NCI-H2196 treated with DMSO at 0.1 percent for 48 hours (cell line): ENCODE measurements at regions not wholly inside any gene's neighbourhood (a gene's known extent, or its start where the extent isn't known, plus 50 kb on each side); places are given as distances from the start of the nearest gene placed in this dataset.

Experiments used
- DNase-seq: peaks from one replicate; lab custom pipeline; 2025; ENCODE audit not compliant: unreplicated experiment; lab: John Stamatoyannopoulos, UW

DNA sequence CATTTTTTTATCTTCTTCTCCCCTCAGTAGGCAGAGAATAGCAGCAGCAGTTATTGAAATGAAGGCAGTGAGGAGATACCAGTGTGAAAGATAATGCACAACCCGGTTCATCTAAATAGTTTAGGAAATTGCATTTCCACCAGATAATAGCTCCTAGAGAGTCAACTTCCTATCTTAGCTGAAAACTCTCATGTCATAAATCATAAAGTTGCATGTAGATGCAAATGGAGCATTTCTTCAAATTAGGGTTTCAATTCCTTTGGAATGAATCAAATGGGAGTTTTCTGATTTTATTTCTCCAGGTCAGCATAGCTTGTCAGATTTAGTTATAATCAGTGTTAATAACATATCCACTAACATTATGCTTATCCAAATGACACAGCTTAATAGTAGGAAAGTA, 335.3 kb downstream of the CNTNAP4 start:
- DNase-seq, result no peak

DNA sequence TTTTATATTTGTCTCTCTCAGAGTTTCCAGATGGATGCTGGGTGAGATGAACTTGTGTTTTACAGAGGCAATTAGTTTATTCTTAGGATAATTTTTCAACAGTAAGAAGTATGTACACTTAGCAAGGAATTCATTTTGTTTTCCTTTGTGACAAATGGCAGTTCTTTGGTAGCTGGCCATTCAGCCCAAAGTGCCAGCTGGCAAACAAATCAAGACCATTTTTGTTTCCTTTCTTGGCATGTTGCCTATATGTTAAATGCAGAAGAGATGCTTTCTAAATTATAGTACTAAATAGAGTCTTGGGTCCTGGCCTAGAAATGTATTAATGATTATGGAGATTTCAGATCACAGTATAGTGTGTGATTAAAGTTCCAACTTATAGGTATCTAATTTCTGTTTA, 337.1 kb downstream of the CNTNAP4 start:
- no peak for DNase-seq

GRCh38 chr16:76622876-76623275, 345.7 kb downstream of the CNTNAP4 start:
- no peak for DNase-seq

- no peak for DNase-seq
Measured at GRCh38 chr16:76634847-76635697, 357.9 kb downstream of the CNTNAP4 start.

GRCh38 chr16:76639685-76640289, 362.6 kb downstream of the CNTNAP4 start:
- DNase-seq, result no peak

GRCh38 chr16:76650582-76650981, 373.4 kb downstream of the CNTNAP4 start:
- no peak for DNase-seq

DNA sequence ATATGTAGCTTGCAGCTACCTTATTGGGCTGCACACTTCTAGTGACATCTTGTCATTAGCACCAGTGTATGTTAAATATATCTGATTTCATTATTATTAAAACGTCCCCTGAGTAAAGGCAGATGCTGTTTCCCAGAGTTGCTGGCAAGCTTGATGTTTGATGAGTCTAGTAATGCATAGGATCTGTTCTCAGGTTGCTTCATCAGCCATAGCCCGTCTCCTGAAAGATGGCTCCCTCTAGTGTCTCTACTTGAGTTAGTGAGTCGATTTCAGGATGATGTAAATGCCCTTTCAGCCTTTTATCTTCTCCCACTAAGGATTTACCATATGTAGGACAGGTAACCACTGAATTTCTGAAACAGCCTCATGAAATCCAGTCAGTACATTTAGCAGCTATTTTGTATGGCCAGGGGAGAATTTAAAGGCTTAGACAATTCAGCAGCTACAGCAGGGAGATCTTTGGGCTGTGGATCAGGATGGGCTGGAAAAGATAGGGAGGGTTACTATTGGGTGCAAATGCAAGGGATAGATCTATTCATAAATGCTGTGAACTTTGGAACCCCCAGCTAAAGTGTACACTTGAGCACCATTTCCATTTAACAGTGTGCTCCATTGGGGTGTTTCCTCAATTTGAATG, 376.3 kb downstream of the CNTNAP4 start:
- peak; percentile 1 for DNase-seq

DNA sequence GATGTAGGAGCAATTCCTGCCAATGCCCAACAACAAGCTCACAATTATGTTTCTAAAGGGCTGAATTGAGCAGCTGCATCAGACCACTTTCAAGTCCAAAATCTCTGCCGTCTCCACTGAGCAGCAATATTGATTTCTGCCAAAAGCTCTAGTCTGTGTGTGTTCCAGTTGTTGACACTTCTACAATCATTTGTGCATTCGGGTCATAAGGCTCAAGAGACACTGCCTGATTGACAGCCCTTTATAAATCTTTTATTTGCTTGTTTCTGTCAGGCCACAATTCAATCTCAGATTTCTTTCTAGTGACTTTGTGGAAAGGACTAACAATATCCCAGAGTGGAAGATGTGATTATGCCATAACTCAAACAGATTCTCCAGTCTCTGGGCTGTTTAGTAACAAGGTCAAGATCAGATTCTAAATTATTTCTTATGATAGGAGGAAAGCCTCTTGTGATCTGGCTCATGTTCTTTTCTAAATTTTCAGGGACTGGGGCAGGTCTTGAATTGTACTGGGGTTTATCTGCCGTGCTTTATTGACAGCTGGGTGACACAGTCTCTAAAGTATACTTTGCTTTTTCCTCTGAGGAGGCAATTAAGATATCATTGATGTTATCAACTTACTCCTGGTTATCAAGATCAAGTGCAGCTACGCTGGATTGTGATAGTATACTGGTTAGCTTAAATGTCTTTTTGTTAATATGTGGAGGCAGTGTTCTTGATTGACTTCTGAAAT, 377.1 kb downstream of the CNTNAP4 start:
- DNase-seq, result no peak

DNA sequence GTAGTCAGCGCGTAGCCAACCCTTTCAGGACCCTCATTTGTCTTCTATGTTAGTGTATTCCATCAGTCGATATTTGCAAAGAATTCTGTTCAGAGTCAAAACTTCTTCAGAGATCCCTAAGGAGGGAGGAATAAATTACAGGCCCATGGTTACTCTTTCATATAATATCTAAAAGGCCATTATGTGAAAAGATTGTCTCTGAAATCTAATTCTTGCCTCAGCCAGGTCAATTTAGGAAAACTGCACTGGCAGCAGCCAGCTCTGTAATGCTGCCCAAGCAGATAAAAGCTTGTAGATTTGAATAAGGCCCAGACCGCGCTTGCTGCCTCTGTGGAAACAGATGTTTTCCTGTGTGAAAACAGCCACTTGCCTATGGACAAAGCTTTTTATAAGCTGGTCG, 379.8 kb downstream of the CNTNAP4 start:
- DNase-seq, result no peak

- DNase-seq, result no peak
Measured at GRCh38 chr16:76661691-76662235, 384.6 kb downstream of the CNTNAP4 start.

GRCh38 chr16:76665571-76666275, 388.5 kb downstream of the CNTNAP4 start:
- no peak for DNase-seq

DNA sequence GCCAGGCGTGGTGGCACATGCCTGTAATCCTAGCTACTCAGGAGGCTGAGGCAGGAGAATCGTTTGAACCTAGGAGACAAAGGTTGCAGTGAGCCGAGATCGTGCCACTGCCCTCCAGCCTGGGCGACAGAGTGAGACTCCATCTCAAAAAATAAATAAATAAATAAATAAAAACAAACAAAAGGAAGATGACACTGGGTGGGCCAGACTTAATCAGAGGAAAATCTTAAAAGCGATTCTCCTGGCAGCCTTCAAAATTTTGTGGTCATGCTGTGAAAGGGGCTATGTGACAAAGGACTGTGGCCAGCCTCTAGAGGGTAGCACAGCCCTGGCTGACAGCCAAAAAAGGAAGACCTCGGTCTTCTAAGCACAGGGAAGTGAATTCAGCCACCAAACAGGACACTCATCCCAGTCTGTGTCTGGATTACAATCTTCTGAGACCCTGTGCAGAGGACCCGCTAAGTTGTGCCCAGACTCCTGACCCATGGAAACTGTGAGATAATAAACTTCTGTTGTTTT, 391.1 kb downstream of the CNTNAP4 start:
- DNase-seq, result no peak

DNA sequence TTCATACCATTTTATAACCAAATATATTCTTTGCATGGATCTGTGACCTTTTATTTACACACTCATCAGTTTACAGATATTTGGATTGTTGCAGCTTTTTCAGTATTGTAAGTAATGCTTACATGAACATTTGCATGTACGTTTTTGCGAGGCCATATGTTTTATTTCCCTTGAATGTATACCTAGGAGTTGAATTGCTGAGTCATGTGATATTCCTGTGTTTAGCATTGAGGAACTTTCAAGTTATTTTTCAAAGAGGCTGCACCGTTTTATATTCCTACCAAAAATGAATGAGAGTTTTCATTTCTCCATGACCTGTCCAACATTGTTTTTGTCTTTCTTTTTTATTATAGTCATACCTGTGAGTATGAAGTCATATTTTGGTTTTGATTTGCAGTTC, 392.1 kb downstream of the CNTNAP4 start:
- no peak for DNase-seq

- no peak for DNase-seq
Measured at GRCh38 chr16:76670125-76670857, 393.1 kb downstream of the CNTNAP4 start.

- DNase-seq, result no peak
Measured at GRCh38 chr16:76676356-76676755, 399.2 kb downstream of the CNTNAP4 start.

DNA sequence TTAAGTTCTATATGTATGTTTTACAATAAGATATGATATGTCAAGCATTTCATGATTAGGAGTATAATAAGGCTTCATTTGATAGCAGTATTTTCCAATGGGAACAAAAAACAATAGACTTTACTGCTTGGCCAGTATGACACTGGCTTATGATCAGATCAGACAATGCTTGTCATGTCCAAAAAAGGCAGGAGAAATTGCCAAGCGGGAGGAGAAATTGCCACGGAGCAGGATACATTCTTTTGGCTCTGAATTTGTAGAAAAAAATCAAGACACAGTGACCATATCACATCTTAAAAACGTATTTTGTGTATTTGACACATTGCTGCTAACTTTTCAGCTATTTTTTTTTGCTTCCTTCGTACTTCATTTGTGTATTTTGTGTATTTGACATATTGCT, 404.1 kb downstream of the CNTNAP4 start:
- no peak for DNase-seq

DNA sequence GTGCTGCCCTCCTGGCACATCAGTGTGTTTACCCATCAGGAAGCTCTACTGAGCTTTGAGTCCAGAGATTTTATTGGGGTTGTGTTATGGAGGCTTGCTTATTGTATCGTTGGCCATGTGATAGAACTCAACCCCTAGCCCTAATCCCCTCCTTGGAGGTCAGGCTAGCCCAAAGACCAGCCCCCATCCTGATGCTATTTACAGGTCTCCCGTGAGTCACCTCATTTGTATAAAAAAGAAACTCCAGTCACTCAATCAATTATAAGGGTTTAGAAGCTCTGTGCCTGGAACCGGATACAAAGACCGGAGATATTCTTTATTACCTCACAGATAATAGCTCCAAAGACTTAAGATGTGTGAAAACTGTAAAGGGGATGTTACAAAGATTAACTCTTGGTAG, 405.9 kb downstream of the CNTNAP4 start:
- DNase-seq, result no peak

DNA sequence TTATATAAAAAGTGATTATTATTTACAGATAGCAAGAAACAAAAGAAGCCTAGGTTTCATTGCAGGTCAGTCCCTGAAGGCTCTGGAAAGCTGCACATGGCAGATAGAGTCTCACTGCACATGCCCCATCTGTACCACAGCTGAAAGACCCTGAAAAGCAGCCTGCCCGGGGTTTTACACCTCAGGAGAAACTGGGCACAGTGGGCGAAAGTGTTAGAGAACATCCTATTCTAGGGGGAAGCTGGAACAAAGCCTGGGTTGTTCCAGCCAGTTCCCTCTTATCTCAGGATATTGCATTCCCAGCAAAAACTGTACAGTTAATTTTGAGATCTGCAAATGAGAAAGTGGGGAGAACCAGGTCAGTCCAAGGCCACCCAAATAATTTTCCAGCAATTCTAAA, 419.7 kb downstream of the CNTNAP4 start:
- no peak for DNase-seq

GRCh38 chr16:76705892-76706291, 428.7 kb downstream of the CNTNAP4 start:
- DNase-seq, result no peak

- no peak for DNase-seq
Measured at GRCh38 chr16:76713191-76713590, 436.0 kb downstream of the CNTNAP4 start.
